Lung (tissue), 11 donors: ENCODE measurements at regions not wholly inside any gene's neighbourhood (a gene's known extent, or its start where the extent isn't known, plus 50 kb on each side); places are given as distances from the start of the nearest gene placed in this dataset.

Source experiments
- ATAC-seq: fragments of 200-7000 bp; cut with Tn5 transposase; one replicate; pipeline ENCODE4 v1.9.1; 2020; ENCODE audit warnings: moderate number of reproducible peaks; ENCODE audit not compliant: insufficient read depth, low FRiP score
- DNase-seq, 3 donors: peaks; one replicate each; pipeline ENCODE4 v3.0.0-alpha.2; 2013 to 2017
- H3K27ac ChIP-seq, 2 donors: one replicate each; pipeline ENCODE4 v1.5.1; 2013; ENCODE audit warnings: mild to moderate bottlenecking in 2 of 2, moderate library complexity in 2 of 2, control low read depth in 1 of 2, inconsistent platforms in 1 of 2, low read depth in 1 of 2, low read length in 1 of 2
- H3K27me3 ChIP-seq, 3 donors: one replicate each; pipeline ENCODE4 v1.5.1; 2013; ENCODE audit warnings: low read length in 2 of 3; ENCODE audit not compliant: control insufficient read depth in 3 of 3, insufficient read depth in 3 of 3
- H3K36me3 ChIP-seq, 4 donors: one replicate each; pipeline ENCODE4 v1.5.1; 2013; ENCODE audit warnings: low read length in 4 of 4, mild to moderate bottlenecking in 1 of 4, moderate library complexity in 1 of 4; ENCODE audit not compliant: control insufficient read depth in 4 of 4, insufficient read depth in 4 of 4
- H3K4me1 ChIP-seq, 5 donors: one replicate each; pipeline ENCODE4 v1.5.1; 2013; ENCODE audit warnings: low read length in 5 of 5, mild to moderate bottlenecking in 2 of 5, moderate library complexity in 1 of 5; ENCODE audit not compliant: control insufficient read depth in 5 of 5, insufficient read depth in 5 of 5
- H3K4me3 ChIP-seq: one replicate; pipeline ENCODE4 v1.5.1; 2013; ENCODE audit warnings: mild to moderate bottlenecking, control low read depth, moderate library complexity
- H3K9ac ChIP-seq, 2 donors: one replicate each; pipeline ENCODE4 v1.5.1; 2013; ENCODE audit warnings: low read length in 2 of 2, control low read depth in 1 of 2; ENCODE audit not compliant: insufficient read depth in 1 of 2
- H3K9me3 ChIP-seq, 4 donors: one replicate each; pipeline ENCODE4 v1.5.1; 2013; ENCODE audit warnings: low read length in 3 of 4, mild to moderate bottlenecking in 1 of 4, moderate library complexity in 1 of 4; ENCODE audit not compliant: control insufficient read depth in 4 of 4, insufficient read depth in 3 of 4
- CTCF ChIP-seq: IDR thresholded peaks from 2 replicates; pipeline ENCODE4 v1.5.1; 2012; ENCODE audit warnings: mild to moderate bottlenecking; ENCODE audit errors: control extremely low read depth, extremely low read depth
- WGBS, 2 donors: extraction: QIAGEN DNeasy Blood & Tissue Kit; methylation state at CpG; one replicate each; pipeline ENCODE4 v1.1.7; 2013; 5-methylcytosine and 5-hydroxymethylcytosine counted together
- donor health status: control.
- donor health status: control.
- donor health status: Bipolar disorder and iron deficiency.
- donor health status: healthy.
- donor health status: DM: yes; HTN: yes; CAD: no.

- no peaks in the 10 kb centered on the region for H3K36me3 ChIP-seq
- WGBS, 2 donors, result 82 to 89% methylated on average over 2 of the region's 2 CpGs
Measured at GRCh38 chr16:64364016-64364415, 757.8 kb downstream of the CDH11 start.

GRCh38 chr16:64363039-64363438 is 758.8 kb downstream of the CDH11 start:
- no peaks in the 10 kb centered on the region for H3K27me3 ChIP-seq
- no peak overlapping the region for H3K9ac ChIP-seq
- WGBS, 2 donors, result 80 to 95% methylated on average over 2 of the region's 2 CpGs
- DNase-seq (peak in 1 of 3 donors; percentile 35), ATAC-seq (no peak)
- peaks cover 0 to 4% (median 0%) of the 10 kb centered on the region in 5 donors for H3K4me1 ChIP-seq
- H3K36me3 ChIP-seq, result no peaks in the 10 kb centered on the region
- no peak overlapping the region for H3K27ac ChIP-seq
- no peaks in the 10 kb centered on the region for H3K9me3 ChIP-seq
- H3K4me3 ChIP-seq, result no peak overlapping the region
- TF ChIP-seq CTCF, result no peak

More at GRCh38 chr16:64364016-64364415, 757.8 kb downstream of the CDH11 start:
- Histone ChIP-seq H3K27me3 (no peaks in the 10 kb centered on the region), H3K9ac (no peak overlapping the region), H3K4me3 (no peak overlapping the region), H3K27ac (no peak overlapping the region), H3K4me1 (peaks cover 0 to 4% (median 0%) of the 10 kb centered on the region in 5 donors), H3K9me3 (no peaks in the 10 kb centered on the region)
- no peak for DNase-seq
- no peak for TF ChIP-seq CTCF
- no peak for ATAC-seq

- Histone ChIP-seq H3K4me3 (no peak overlapping the region), H3K9ac (no peak overlapping the region), H3K4me1 (peaks cover 0 to 4% (median 0%) of the 10 kb centered on the region in 5 donors), H3K27ac (no peak overlapping the region), H3K36me3 (no peaks in the 10 kb centered on the region), H3K27me3 (no peaks in the 10 kb centered on the region), H3K9me3 (no peaks in the 10 kb centered on the region)
- no peak for TF ChIP-seq CTCF
- 73 to 77% methylated on average over 2 of the region's 2 CpGs for WGBS, 2 donors
- ATAC-seq (no peak), DNase-seq (no peak)
Measured at GRCh38 chr16:64362193-64362592, 759.7 kb downstream of the CDH11 start.

GRCh38 chr16:64361753-64362152 is 760.1 kb downstream of the CDH11 start:
- Histone ChIP-seq H3K4me1 (peaks cover 0 to 4% (median 0%) of the 10 kb centered on the region in 5 donors), H3K9ac (no peak overlapping the region), H3K4me3 (no peak overlapping the region), H3K27me3 (no peaks in the 10 kb centered on the region), H3K36me3 (no peaks in the 10 kb centered on the region), H3K27ac (no peak overlapping the region), H3K9me3 (no peaks in the 10 kb centered on the region)
- no peak for ATAC-seq
- DNase-seq, result peak in 1 of 3 donors; percentile 8
- no peak for TF ChIP-seq CTCF
- WGBS, 2 donors, result 63 to 76% methylated on average over 2 of the region's 2 CpGs
